ENCODE measurements at regions not wholly inside any gene's neighbourhood (a gene's known extent, or its start where the extent isn't known, plus 50 kb on each side); places are given as distances from the start of the nearest gene placed in this dataset.
A peak's percentile ranks its signal among the peaks of the same experiment; 100 is the strongest.
"Not testable (repeated sequence)": the region's sequence is repeated elsewhere in the genome, so short reads cannot be mapped to it uniquely, and the experiment has no call there.

DNA sequence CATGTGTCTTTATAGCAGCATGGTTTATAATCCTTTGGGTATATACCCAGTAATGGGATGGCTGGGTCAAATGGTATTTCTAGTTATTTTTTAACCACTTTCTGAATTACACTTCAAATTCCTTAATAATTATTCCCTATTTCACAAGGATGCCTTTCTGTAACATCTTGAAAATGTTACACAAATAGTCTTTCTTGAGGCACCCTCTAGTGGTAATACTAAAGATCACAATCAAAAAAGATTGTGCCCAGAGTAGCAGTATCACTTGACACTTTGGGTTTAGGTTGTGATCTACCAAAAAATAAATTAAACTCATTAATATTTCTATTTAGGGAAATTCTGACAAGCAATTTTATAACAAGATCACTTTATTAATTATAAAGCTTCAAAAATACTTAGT, 74.0 kb upstream of the TEKT4 start:
- POLR2A ChIA-PET; H3K4me3 Mint-ChIP-seq; H3K4me1 Mint-ChIP-seq; DNase-seq (ENCODE audit: low spot score); H3K27ac Mint-ChIP-seq; H3K27me3 Mint-ChIP-seq (ENCODE audit: low read depth); ATAC-seq; CTCF ChIA-PET: not testable (repeated sequence)
- Mint-ChIP-seq H3K36me3 (peaks cover 47% of the 10 kb centered on the region), H3K9me3 (peaks cover 62% of the 10 kb centered on the region)
- TF ChIP-seq, protein P1, sequence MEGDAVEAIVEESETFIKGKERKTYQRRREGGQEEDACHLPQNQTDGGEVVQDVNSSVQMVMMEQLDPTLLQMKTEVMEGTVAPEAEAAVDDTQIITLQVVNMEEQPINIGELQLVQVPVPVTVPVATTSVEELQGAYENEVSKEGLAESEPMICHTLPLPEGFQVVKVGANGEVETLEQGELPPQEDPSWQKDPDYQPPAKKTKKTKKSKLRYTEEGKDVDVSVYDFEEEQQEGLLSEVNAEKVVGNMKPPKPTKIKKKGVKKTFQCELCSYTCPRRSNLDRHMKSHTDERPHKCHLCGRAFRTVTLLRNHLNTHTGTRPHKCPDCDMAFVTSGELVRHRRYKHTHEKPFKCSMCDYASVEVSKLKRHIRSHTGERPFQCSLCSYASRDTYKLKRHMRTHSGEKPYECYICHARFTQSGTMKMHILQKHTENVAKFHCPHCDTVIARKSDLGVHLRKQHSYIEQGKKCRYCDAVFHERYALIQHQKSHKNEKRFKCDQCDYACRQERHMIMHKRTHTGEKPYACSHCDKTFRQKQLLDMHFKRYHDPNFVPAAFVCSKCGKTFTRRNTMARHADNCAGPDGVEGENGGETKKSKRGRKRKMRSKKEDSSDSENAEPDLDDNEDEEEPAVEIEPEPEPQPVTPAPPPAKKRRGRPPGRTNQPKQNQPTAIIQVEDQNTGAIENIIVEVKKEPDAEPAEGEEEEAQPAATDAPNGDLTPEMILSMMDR (IDR thresholded peaks at IDR 0.05): 0 out of 2 replicates have a peak, but pooled peaks have one; percentile 13

All from WTC11 (cell line).